Panc1 (cell line): ENCODE measurements at regions not wholly inside any gene's neighbourhood (a gene's known extent, or its start where the extent isn't known, plus 50 kb on each side); places are given as distances from the start of the nearest gene placed in this dataset.

Source experiments
- ATAC-seq: fragments of 200-7000 bp; cut with Tn5 transposase; 2 replicates; pipeline ENCODE4 v1.9.1; 2020; ENCODE audit warnings: mild to moderate bottlenecking, moderate library complexity
- BruUV-seq: library from RNA; stranded (reverse); fragments of 400-500 nt; replicated peaks from 2 replicates; lab custom pipeline; 2021; lab: Mats Ljungman, UMichigan
- CTCF ChIA-PET: fragments of 300-600 bp; sonication (Branson Sonifier 250); formaldehyde crosslinking; loops from one replicate; lab custom pipeline; 2022; ENCODE audit warnings: antibody characterized with exemption; lab: Charles Lee
- POLR2A ChIA-PET: fragments of 300-600 bp; sonication (Branson Sonifier 250); formaldehyde crosslinking; loops from one replicate; lab custom pipeline; 2022; ENCODE audit warnings: antibody characterized with exemption; lab: Charles Lee
- DNase-seq: peaks from one replicate; pipeline ENCODE4 v3.0.0-alpha.2; 2010; ENCODE audit warnings: low read depth, low spot score
- H3K27ac ChIP-seq: 2 replicates; pipeline ENCODE4 v1.5.1; 2011; ENCODE audit warnings: mild to moderate bottlenecking, low read length, inconsistent platforms
- H3K27me3 ChIP-seq: fragments of 200-500 bp; sonication (Bioruptor generic); 2 replicates; pipeline ENCODE4 v1.6.0; 2014; ENCODE audit warnings: low read length, inconsistent platforms; ENCODE audit not compliant: control insufficient read depth, insufficient read depth
- H3K36me3 ChIP-seq: fragments of 200-500 bp; sonication (Bioruptor generic); 2 replicates; pipeline ENCODE4 v1.5.1; 2014; ENCODE audit warnings: inconsistent platforms, mild to moderate bottlenecking, low read length, moderate library complexity; ENCODE audit not compliant: control insufficient read depth, insufficient read depth
- H3K4me1 ChIP-seq: 2 replicates; pipeline ENCODE4 v1.5.1; 2011; ENCODE audit warnings: inconsistent platforms, mild to moderate bottlenecking, low read length, moderate library complexity; ENCODE audit not compliant: control insufficient read depth, insufficient read depth
- H3K4me3 ChIP-seq, 2 experiments: 2 replicates each; pipeline ENCODE4 v1.5.1; 2011 to 2012; ENCODE audit warnings: low read depth in 2 of 2, low read length in 2 of 2, mild to moderate bottlenecking in 2 of 2, inconsistent platforms in 1 of 2, moderate library complexity in 1 of 2
- H3K9me3 ChIP-seq: fragments of 200-500 bp; sonication (Bioruptor generic); 2 replicates; pipeline ENCODE4 v1.5.1; 2014; ENCODE audit warnings: low read depth, mild to moderate bottlenecking, inconsistent platforms, low read length, moderate library complexity; ENCODE audit not compliant: control insufficient read depth, insufficient read depth
- CTCF ChIP-seq: fragments of 450-650 bp; IDR thresholded peaks from 2 replicates; pipeline ENCODE4 v1.5.1; 2017; ENCODE audit warnings: mild to moderate bottlenecking
- POLR2AphosphoS5 ChIP-seq: IDR thresholded peaks from 2 replicates; pipeline ENCODE4 v1.6.1; 2012; ENCODE audit warnings: mild to moderate bottlenecking, low read depth, low read length, moderate library complexity
- REST ChIP-seq, 2 experiments: IDR thresholded peaks; 2 replicates each; pipeline ENCODE4 v1.6.1; 2011 to 2012; ENCODE audit warnings: low read depth in 2 of 2, control low read depth in 1 of 2, low read length in 1 of 2, mild to moderate bottlenecking in 1 of 2, moderate library complexity in 1 of 2; ENCODE audit not compliant: insufficient read depth in 1 of 2
- SIN3A ChIP-seq: IDR thresholded peaks from 2 replicates; pipeline ENCODE4 v1.6.1; 2012; ENCODE audit warnings: low read depth, mild to moderate bottlenecking, low read length, moderate library complexity, borderline replicate concordance; ENCODE audit not compliant: insufficient read depth
- TCF7L2 ChIP-seq: IDR thresholded peaks from 2 replicates; pipeline ENCODE4 v1.6.1; 2011; ENCODE audit warnings: mild to moderate bottlenecking, low read depth, low read length, inconsistent platforms
- in situ Hi-C: cut with HindIII; loops from 2 replicates; pipeline ENCODE4 v1.10.0; 2016; ENCODE audit warnings: low sequenced_read_pairs, low pct_unique_long_range_greater_than_20kb
- intact Hi-C: fragments of 100-400 bp; cut with micrococcal nuclease; formaldehyde crosslinking; loops from one replicate; pipeline ENCODE4 v1.10.0; 2022; ENCODE audit not compliant: unreplicated experiment

- in situ Hi-C loops (no loop called here), intact Hi-C loops (no loop called here)
- 0 out of 2 replicates have a peak, but pooled peaks cover 3% of the 10 kb centered on the region for H3K9me3 ChIP-seq
- no peak overlapping the region for H3K27ac ChIP-seq
- no TSS peak for BruUV-seq
- ATAC-seq (no peak), DNase-seq (no peak)
- POLR2A ChIA-PET = no interaction called here
- no peaks in the 10 kb centered on the region for H3K36me3 ChIP-seq
- CTCF ChIA-PET = no interaction called here
- no peak overlapping the region for H3K4me3 ChIP-seq
- H3K27me3 ChIP-seq = no peaks in the 10 kb centered on the region; the same call in 1 of the 2 replicates
- H3K4me1 ChIP-seq = no peaks in the 10 kb centered on the region
- no peak for TF ChIP-seq SIN3A
- TF ChIP-seq TCF7L2 = no peak
- no peak for TF ChIP-seq REST (IDR thresholded peaks at IDR 0.05; ENCODE audit: insufficient read depth in 1 of 2, low read depth in 2 of 2, low read length in 1 of 2)
- TF ChIP-seq POLR2AphosphoS5 = no peak
- no peak for TF ChIP-seq CTCF
Observed at GRCh38 chr7:10910447-10910846, 63.2 kb upstream of the PHF14 start.

- Histone ChIP-seq H3K36me3 (no peaks in the 10 kb centered on the region), H3K27ac (no peak overlapping the region), H3K4me3 (no peak overlapping the region), H3K4me1 (no peaks in the 10 kb centered on the region), H3K27me3 (no peaks in the 10 kb centered on the region; the same call in 1 of the 2 replicates), H3K9me3 (0 out of 2 replicates have a peak, but pooled peaks cover 3% of the 10 kb centered on the region)
- POLR2A ChIA-PET = no interaction called here
- ATAC-seq (no peak), DNase-seq (no peak)
- no peak for TF ChIP-seq REST (IDR thresholded peaks at IDR 0.05; ENCODE audit: insufficient read depth in 1 of 2, low read depth in 2 of 2, low read length in 1 of 2)
- TF ChIP-seq TCF7L2 = no peak
- no peak for TF ChIP-seq SIN3A
- no peak for TF ChIP-seq POLR2AphosphoS5
- no peak for TF ChIP-seq CTCF
- in situ Hi-C loops (no loop called here), intact Hi-C loops (no loop called here)
- BruUV-seq = no TSS peak
- CTCF ChIA-PET = no interaction called here
Observed at GRCh38 chr7:10912077-10912476, 61.6 kb upstream of the PHF14 start.
